ENCODE measurements at regions not wholly inside any gene's neighbourhood (a gene's known extent, or its start where the extent isn't known, plus 50 kb on each side); places are given as distances from the start of the nearest gene placed in this dataset.

- no peaks in the 10 kb centered on the region for H3K36me3 ChIP-seq
- TF ChIP-seq CTCF (IDR thresholded peaks at IDR 0.05; ENCODE audit: low read depth, low read length): no peak
- no peaks in the 10 kb centered on the region for H3K9me3 ChIP-seq (ENCODE audit: severe bottlenecking)
- DNase-seq: no peak
- no peak overlapping the region for H3K27ac ChIP-seq
- no peak overlapping the region for H3K4me3 ChIP-seq (ENCODE audit: low read depth, low read length)
- H3K27me3 ChIP-seq (ENCODE audit: insufficient read depth, low read depth, severe bottlenecking): no peaks in the 10 kb centered on the region
Measured at GRCh38 chr6:118403036-118403435, 145.1 kb upstream of the PLN start.

GRCh38 chr6:118408863-118409262 is 139.2 kb upstream of the PLN start:
- no peaks in the 10 kb centered on the region for H3K36me3 ChIP-seq
- H3K4me3 ChIP-seq (ENCODE audit: low read depth, low read length): no peak overlapping the region
- no peak for DNase-seq
- no peak for TF ChIP-seq CTCF (IDR thresholded peaks at IDR 0.05; ENCODE audit: low read depth, low read length)
- H3K27me3 ChIP-seq (ENCODE audit: insufficient read depth, low read depth, severe bottlenecking): no peaks in the 10 kb centered on the region
- H3K9me3 ChIP-seq (ENCODE audit: severe bottlenecking): no peaks in the 10 kb centered on the region
- H3K27ac ChIP-seq: no peak overlapping the region

- TF ChIP-seq CTCF (IDR thresholded peaks at IDR 0.05; ENCODE audit: low read depth, low read length): no peak
- H3K9me3 ChIP-seq (ENCODE audit: severe bottlenecking): no peaks in the 10 kb centered on the region
- no peak for DNase-seq
- no peaks in the 10 kb centered on the region for H3K36me3 ChIP-seq
- H3K4me3 ChIP-seq (ENCODE audit: low read depth, low read length): no peak overlapping the region
- no peaks in the 10 kb centered on the region for H3K27me3 ChIP-seq (ENCODE audit: insufficient read depth, low read depth, severe bottlenecking)
- no peak overlapping the region for H3K27ac ChIP-seq
Measured at GRCh38 chr6:118410001-118410400, 138.1 kb upstream of the PLN start.
